PC-9 (cell line): ENCODE measurements at regions not wholly inside any gene's neighbourhood (a gene's known extent, or its start where the extent isn't known, plus 50 kb on each side); places are given as distances from the start of the nearest gene placed in this dataset.

Experiments
- BruUV-seq: library from RNA; stranded (reverse); fragments of 400-500 nt; replicated peaks from 2 replicates; lab custom pipeline; 2021; lab: Mats Ljungman, UMichigan
- CTCF ChIA-PET: fragments of 300-600 bp; sonication (Branson Sonifier 250); formaldehyde crosslinking; loops from one replicate; lab custom pipeline; 2022; ENCODE audit warnings: antibody characterized with exemption; lab: Charles Lee
- POLR2A ChIA-PET: fragments of 300-600 bp; sonication (Branson Sonifier 250); formaldehyde crosslinking; loops from one replicate; lab custom pipeline; 2022; ENCODE audit warnings: antibody characterized with exemption; ENCODE audit not compliant: unreplicated experiment; lab: Charles Lee
- DNase-seq, 2 experiments: peaks; one replicate each; pipeline versions ENCODE4 v3.0.0 to v3.0.0-alpha.2; 2015 to 2022; ENCODE audit warnings: mixed read lengths in 1 of 2
- H2AFZ ChIP-seq: fragments of 200-600 bp; sonication (generic); 2 replicates; pipeline ENCODE4 v1.8.1; 2017; ENCODE audit warnings: antibody characterized with exemption
- H3F3A ChIP-seq: fragments of 200-600 bp; sonication (generic); 2 replicates; pipeline ENCODE4 v1.8.1; 2017; ENCODE audit warnings: antibody characterized with exemption, mild to moderate bottlenecking, low read depth; ENCODE audit not compliant: insufficient read depth
- H3K27ac ChIP-seq: fragments of 200-600 bp; sonication (generic); 2 replicates; pipeline ENCODE4 v1.6.1; 2016; ENCODE audit warnings: mixed run types
- H3K27me3 ChIP-seq: fragments of 200-600 bp; sonication (generic); 2 replicates; pipeline ENCODE4 v1.6.1; 2016; ENCODE audit warnings: low read depth, mixed run types; ENCODE audit not compliant: insufficient read depth
- H3K36me3 ChIP-seq: fragments of 200-600 bp; sonication (generic); 2 replicates; pipeline ENCODE4 v1.6.1; 2016; ENCODE audit warnings: low read depth, mixed run types
- H3K4me1 ChIP-seq: fragments of 200-600 bp; sonication (generic); replicated peaks from 2 replicates; pipeline ENCODE4 v1.6.1; 2016; ENCODE audit warnings: mixed run types; ENCODE audit not compliant: insufficient read depth
- H3K4me2 ChIP-seq: fragments of 200-600 bp; sonication (generic); 2 replicates; pipeline ENCODE4 v1.6.1; 2017; ENCODE audit warnings: mixed run types
- H3K4me3 ChIP-seq: fragments of 200-600 bp; sonication (generic); 2 replicates; pipeline ENCODE4 v1.6.1; 2016; ENCODE audit warnings: mixed run types
- H3K79me2 ChIP-seq: fragments of 200-600 bp; sonication (generic); 2 replicates; pipeline ENCODE4 v1.6.1; 2017; ENCODE audit warnings: low read depth, mixed run types
- H3K9me2 ChIP-seq: fragments of 200-600 bp; sonication (generic); 2 replicates; pipeline ENCODE4 v1.8.1; 2017; ENCODE audit warnings: mild to moderate bottlenecking; ENCODE audit not compliant: insufficient read depth
- H3K9me3 ChIP-seq: fragments of 200-600 bp; sonication (generic); 2 replicates; pipeline ENCODE4 v1.8.1; 2016; ENCODE audit warnings: low read depth; ENCODE audit not compliant: insufficient read depth
- H4K20me1 ChIP-seq: fragments of 200-600 bp; sonication (generic); 2 replicates; pipeline ENCODE4 v1.8.1; 2017; ENCODE audit not compliant: insufficient read depth
- EZH2 ChIP-seq: fragments of 200-600 bp; sonication (generic); IDR thresholded peaks from 2 replicates; pipeline ENCODE4 v1.8.0; 2017; ENCODE audit warnings: antibody characterized with exemption, low read depth
- intact Hi-C: fragments of 100-400 bp; cut with micrococcal nuclease; formaldehyde crosslinking; loops from one replicate; pipeline ENCODE4 v1.10.0; 2022; ENCODE audit not compliant: unreplicated experiment
- TF ChIP-seq, protein P1 (sequence below): fragments of 200-600 bp; sonication (generic); conservative IDR thresholded peaks from 2 replicates; pipeline ENCODE4 v1.6.1; 2017; ENCODE audit warnings: mixed run types, antibody characterized with exemption, mild to moderate bottlenecking, moderate library complexity

DNA sequence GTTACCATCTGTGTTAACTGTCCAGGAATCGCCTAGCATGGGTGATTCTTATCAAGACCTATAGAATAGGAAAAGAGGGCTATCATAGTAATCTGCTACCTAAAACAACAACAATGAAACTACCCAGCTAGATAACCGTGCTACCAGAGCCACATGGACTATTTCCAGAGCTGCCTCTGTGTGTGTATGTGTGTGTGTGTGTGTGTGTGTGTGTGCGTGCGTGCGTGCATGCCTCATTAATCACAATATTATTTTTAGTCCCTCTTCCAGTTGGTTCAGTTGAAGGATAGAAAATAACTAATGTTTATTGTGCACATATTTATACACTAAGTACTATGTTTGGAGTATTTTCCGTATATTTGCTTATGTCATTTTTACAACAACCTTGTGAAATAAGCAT lies 201.1 kb downstream of the SP3 start:
- Histone ChIP-seq H2AFZ (no peak overlapping the region), H3F3A (no peaks in the 10 kb centered on the region), H3K27ac (no peak overlapping the region), H3K9me2 (no peaks in the 10 kb centered on the region), H3K4me3 (no peak overlapping the region), H3K4me2 (no peak overlapping the region), H3K36me3 (no peaks in the 10 kb centered on the region), H3K79me2 (no peaks in the 10 kb centered on the region), H3K27me3 (peaks cover 29% of the 10 kb centered on the region; the same call in 1 of the 2 replicates), H4K20me1 (no peaks in the 10 kb centered on the region), H3K9me3 (no peaks in the 10 kb centered on the region), H3K4me1 (no peaks in the 10 kb centered on the region)
- intact Hi-C loops, result no loop called here
- no TSS peak for BruUV-seq
- POLR2A ChIA-PET, result no interaction called here
- TF ChIP-seq, protein P1, sequence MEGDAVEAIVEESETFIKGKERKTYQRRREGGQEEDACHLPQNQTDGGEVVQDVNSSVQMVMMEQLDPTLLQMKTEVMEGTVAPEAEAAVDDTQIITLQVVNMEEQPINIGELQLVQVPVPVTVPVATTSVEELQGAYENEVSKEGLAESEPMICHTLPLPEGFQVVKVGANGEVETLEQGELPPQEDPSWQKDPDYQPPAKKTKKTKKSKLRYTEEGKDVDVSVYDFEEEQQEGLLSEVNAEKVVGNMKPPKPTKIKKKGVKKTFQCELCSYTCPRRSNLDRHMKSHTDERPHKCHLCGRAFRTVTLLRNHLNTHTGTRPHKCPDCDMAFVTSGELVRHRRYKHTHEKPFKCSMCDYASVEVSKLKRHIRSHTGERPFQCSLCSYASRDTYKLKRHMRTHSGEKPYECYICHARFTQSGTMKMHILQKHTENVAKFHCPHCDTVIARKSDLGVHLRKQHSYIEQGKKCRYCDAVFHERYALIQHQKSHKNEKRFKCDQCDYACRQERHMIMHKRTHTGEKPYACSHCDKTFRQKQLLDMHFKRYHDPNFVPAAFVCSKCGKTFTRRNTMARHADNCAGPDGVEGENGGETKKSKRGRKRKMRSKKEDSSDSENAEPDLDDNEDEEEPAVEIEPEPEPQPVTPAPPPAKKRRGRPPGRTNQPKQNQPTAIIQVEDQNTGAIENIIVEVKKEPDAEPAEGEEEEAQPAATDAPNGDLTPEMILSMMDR, result no peak
- no peak for TF ChIP-seq EZH2
- CTCF ChIA-PET, result no interaction called here
- no peak for DNase-seq

- intact Hi-C loops, result no loop called here
- no peak overlapping the region for H3K4me2 ChIP-seq
- no peaks in the 10 kb centered on the region for H4K20me1 ChIP-seq
- peaks cover 44% of the 10 kb centered on the region for H3K27me3 ChIP-seq
- H3F3A ChIP-seq, result no peaks in the 10 kb centered on the region
- H3K9me2 ChIP-seq, result no peaks in the 10 kb centered on the region
- H2AFZ ChIP-seq, result no peak overlapping the region
- H3K4me3 ChIP-seq, result no peak overlapping the region
- no peaks in the 10 kb centered on the region for H3K9me3 ChIP-seq
- H3K4me1 ChIP-seq, result no peaks in the 10 kb centered on the region
- no peaks in the 10 kb centered on the region for H3K79me2 ChIP-seq
- ChIA-PET CTCF (no interaction called here), POLR2A (no interaction called here)
- no peak for TF ChIP-seq EZH2
- TF ChIP-seq, protein P1, result no peak
- no peak for DNase-seq
- no peak overlapping the region for H3K27ac ChIP-seq
- no TSS peak for BruUV-seq
- H3K36me3 ChIP-seq, result no peaks in the 10 kb centered on the region
Measured at GRCh38 chr2:173766537-173767289, 198.5 kb downstream of the SP3 start.

GRCh38 chr2:173770947-173771678 lies 194.1 kb downstream of the SP3 start:
- DNase-seq, result no peak
- no TSS peak for BruUV-seq
- no peaks in the 10 kb centered on the region for H3K36me3 ChIP-seq
- no peaks in the 10 kb centered on the region for H3K9me3 ChIP-seq
- H3K27me3 ChIP-seq, result peaks cover 49% of the 10 kb centered on the region
- ChIA-PET CTCF (no interaction called here), POLR2A (no interaction called here)
- H3K27ac ChIP-seq, result no peak overlapping the region
- H2AFZ ChIP-seq, result no peak overlapping the region
- no peak overlapping the region for H3K4me3 ChIP-seq
- no peaks in the 10 kb centered on the region for H4K20me1 ChIP-seq
- no peak for TF ChIP-seq EZH2
- TF ChIP-seq, protein P1, result no peak
- no peaks in the 10 kb centered on the region for H3K4me1 ChIP-seq
- intact Hi-C loops, result no loop called here
- no peak overlapping the region for H3K4me2 ChIP-seq
- H3K9me2 ChIP-seq, result no peaks in the 10 kb centered on the region
- no peaks in the 10 kb centered on the region for H3F3A ChIP-seq
- no peaks in the 10 kb centered on the region for H3K79me2 ChIP-seq
